Sigmoid colon (tissue), 4 donors: ENCODE measurements at regions not wholly inside any gene's neighbourhood (a gene's known extent, or its start where the extent isn't known, plus 50 kb on each side); places are given as distances from the start of the nearest gene placed in this dataset.

Experiments
- EP300 ChIP-seq, 4 donors: sonication (generic); formaldehyde crosslinking; IDR thresholded peaks; one replicate each; pipeline ENCODE4 v1.6.1; 2017; ENCODE audit warnings: antibody characterized with exemption in 4 of 4
- POLR2A ChIP-seq, 2 donors: fragments of 450-650 bp; IDR thresholded peaks; one replicate each; pipeline ENCODE4 v1.6.1; 2016; ENCODE audit warnings: antibody characterized with exemption in 2 of 2, mild to moderate bottlenecking in 2 of 2, moderate library complexity in 2 of 2
- POLR2AphosphoS5 ChIP-seq, 4 donors: sonication (generic); formaldehyde crosslinking; IDR thresholded peaks; one replicate each; pipeline ENCODE4 v1.6.1; 2017; ENCODE audit warnings: antibody characterized with exemption in 4 of 4
- TF ChIP-seq, protein P1 (sequence below), 4 experiments: fragments of 450-650 bp in 3 of 4; fragments of 200-600 bp in 1 of 4; IDR thresholded peaks; one replicate each; pipeline ENCODE4 v1.5.1; 2016 to 2019; ENCODE audit warnings: antibody characterized with exemption in 4 of 4, mild to moderate bottlenecking in 3 of 4, moderate library complexity in 2 of 4

DNA sequence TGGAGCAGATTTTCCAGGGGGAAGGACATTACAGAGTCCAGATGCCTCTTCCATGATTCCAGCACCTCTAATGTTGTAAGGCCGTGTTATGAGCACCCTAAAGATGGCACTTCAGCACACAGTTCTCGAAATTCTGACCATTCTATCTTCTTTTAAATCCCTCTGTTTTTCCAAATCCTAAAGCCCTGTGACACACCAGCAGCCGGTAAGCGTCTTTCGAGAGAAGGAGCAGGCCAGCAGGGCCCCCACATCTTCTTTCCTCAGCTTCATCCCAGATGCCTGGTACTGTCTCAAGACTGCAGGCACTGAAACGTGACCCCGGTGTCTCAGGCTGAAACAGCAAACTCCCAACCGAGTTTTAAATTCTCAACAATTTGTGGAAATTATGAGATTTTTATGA lies 211.6 kb upstream of the FOXQ1 start:
- no peak for TF ChIP-seq EP300 (IDR thresholded peaks at IDR 0.05)
- TF ChIP-seq POLR2A (IDR thresholded peaks at IDR 0.05), result no peak
- TF ChIP-seq, protein P1, sequence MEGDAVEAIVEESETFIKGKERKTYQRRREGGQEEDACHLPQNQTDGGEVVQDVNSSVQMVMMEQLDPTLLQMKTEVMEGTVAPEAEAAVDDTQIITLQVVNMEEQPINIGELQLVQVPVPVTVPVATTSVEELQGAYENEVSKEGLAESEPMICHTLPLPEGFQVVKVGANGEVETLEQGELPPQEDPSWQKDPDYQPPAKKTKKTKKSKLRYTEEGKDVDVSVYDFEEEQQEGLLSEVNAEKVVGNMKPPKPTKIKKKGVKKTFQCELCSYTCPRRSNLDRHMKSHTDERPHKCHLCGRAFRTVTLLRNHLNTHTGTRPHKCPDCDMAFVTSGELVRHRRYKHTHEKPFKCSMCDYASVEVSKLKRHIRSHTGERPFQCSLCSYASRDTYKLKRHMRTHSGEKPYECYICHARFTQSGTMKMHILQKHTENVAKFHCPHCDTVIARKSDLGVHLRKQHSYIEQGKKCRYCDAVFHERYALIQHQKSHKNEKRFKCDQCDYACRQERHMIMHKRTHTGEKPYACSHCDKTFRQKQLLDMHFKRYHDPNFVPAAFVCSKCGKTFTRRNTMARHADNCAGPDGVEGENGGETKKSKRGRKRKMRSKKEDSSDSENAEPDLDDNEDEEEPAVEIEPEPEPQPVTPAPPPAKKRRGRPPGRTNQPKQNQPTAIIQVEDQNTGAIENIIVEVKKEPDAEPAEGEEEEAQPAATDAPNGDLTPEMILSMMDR (IDR thresholded peaks at IDR 0.05), result no peak
- no peak for TF ChIP-seq POLR2AphosphoS5 (IDR thresholded peaks at IDR 0.05)
